NCI-H748 (cell line): ENCODE measurements at regions not wholly inside any gene's neighbourhood (a gene's known extent, or its start where the extent isn't known, plus 50 kb on each side); places are given as distances from the start of the nearest gene placed in this dataset.
"Not testable (repeated sequence)": the region's sequence is repeated elsewhere in the genome, so short reads cannot be mapped to it uniquely, and the experiment has no call there.

Experiments
- DNase-seq: peaks from one replicate; lab custom pipeline; 2025; ENCODE audit not compliant: unreplicated experiment; lab: John Stamatoyannopoulos, UW

DNA sequence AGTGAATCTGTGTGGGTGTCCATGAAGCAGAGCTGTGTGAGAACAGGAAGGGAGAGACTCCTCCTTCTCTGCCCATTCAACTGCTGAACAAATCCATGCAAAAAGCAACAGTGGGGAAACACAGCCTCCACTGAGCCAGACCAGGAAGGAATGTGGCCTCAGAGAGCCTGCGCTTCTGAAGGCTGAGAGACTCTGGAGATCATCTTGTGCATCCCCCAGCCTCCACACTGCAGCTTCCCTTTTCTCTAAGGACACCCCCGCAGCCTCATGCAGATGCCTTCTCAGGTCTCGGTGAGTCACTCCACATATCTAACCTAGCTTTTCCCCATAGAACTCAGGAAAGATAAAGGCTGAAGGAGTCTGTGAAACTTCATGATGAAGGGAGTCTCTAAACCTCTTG, 402.9 kb downstream of the TNS1 start:
- DNase-seq = no peak

DNA sequence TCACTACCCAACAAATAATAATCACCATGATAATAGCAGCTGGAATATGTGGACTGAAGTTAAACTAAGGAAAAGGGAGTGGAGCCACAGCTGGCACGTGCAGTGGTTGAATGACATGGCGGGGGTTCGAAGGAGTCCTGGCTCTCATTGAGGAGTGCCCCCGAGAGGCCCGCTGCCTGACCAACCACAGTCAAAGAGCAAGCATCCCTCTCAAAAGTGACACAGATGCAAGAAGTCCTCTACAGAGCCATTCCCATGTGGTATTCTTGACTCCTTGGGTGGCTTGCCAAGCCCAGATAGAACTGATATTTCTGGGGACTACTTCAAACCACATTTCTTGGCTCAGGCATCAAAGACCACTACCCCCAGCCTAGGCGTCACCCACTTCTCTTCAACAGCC, 405.1 kb downstream of the TNS1 start:
- DNase-seq = no peak

DNA sequence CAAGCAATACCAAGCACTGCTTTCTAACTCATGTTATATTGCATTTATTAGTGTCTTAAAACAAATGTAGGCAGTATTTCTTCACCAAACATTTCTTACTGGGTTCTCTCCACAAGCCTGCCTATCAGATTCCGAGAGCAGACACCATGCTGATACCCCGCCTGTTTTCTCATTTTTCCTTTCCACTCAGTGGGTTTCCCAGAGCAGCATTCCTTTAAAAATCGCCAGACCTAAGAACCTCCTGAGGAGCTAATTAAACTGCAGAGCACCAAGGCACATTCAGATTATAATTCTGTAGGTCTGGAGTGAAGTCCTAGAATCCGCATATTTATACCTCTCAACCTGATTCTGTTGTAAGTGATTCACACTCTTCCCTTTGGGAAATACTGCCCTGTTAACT, 405.6 kb downstream of the TNS1 start:
- DNase-seq = no peak

DNA sequence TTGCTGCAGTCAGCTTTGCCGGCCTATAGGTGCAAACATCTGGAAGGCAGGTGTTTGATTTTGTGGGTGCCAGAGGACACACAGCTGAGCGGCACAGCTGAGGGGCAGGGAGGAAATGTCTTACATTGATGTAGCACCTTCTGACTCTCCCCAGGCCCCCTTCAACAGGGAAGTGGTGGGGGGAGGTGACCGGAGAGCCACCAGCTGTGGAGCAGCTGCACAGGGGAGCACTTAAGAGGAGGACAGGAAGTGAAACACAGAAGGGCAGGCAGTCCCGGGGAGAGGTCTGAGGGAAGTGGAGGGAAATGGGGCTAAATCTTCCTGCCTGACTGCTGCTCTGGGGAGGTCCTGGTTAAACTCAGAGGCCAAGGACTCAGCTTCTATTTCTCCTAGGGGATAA, 409.1 kb downstream of the TNS1 start:
- DNase-seq = peak; percentile 16

DNA sequence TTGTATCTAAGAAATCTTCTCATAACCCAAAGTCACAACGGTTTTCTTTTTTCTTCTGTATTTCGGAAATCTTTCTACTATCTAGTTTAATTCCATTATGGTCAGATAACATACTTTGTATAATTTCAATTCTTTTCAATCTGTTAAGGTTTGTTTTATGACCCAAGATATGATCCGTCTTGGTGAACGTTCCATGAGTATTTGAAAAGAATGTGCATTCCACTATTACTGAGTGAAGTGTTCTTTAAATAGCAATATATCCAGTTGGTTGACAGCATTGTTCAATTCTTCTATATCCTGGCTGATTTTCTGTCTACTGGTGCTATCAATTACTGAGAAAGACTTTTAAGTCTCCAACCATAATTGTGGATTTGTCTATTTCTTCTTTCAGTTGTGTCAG, 414.5 kb downstream of the TNS1 start:
- no peak for DNase-seq

DNA sequence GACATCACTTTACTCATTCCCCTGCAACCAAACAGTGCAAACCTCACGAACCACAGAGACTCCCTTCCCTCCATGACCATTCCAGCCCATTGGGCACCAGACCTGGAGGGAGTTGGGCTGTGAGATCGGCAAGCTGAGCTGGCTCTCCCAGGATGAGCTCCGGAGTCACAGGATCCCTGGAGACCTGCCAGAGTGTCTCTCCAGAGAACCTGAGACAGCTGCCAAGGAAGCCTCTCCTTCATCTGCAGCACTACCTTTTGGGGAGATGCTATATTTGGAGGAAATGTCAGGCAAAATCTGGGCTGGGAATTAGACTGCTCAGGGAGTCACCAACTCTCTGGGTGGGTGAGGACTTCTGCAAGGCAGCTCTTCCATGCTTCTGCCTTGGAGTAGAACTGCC, 417.4 kb downstream of the TNS1 start:
- no peak for DNase-seq

DNA sequence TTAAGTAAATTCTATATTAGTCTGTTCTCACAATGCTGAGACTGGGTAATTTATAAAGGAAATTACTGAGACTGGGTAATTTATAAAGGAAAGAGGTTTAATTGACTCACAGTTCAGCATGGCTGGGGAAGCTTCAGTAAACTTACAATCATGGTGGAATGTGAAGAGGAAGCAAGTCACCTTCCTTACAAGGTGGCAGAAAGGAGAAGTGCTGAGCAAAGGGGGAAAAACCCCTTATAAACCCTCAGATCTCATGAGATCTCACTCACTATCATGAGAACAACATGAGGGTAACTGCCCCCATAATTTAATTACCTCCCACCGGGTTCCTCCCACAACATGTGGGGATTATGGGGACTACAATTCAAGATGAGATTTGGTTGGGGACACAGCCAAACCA, 422.4 kb downstream of the TNS1 start:
- not testable (repeated sequence) for DNase-seq

DNA sequence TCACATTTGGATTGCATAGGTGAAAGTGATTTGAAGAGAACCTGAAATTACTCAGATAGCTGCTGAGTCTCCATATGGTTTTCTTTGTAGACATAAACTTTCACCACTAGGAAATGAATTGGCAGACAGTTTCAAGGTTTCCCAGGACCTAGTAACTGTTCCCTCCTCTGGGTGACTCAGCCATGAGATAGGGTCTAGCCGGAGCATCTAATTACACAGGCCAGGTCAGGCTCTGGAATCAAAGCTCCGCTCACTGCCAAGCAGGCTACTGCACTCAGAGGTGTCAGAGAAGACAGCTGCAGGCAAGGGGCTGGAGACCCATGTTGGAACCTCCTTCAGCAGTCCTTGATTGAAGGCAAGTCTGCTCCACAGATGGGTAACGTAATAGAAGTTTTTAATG, 429.2 kb downstream of the TNS1 start:
- DNase-seq = no peak

DNA sequence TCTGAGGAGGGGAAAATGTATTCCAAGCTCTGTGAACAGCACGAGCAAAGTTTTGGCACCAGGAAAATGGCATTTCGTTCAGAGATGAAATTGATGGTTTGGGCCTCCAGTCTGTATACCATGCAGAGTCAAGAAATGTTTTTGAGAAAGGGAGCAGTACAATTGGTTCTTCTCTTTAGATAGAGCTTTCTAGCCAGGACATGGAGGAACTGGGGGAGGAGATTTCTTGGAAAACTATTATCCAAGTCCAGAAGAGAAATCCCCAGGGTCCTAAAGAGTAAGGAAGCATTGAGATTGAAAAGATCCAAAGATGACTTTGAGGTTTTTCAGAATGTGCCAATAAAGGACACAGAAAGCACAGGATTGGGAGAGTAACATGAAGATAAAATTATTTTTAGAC, 432.4 kb downstream of the TNS1 start:
- no peak for DNase-seq

DNA sequence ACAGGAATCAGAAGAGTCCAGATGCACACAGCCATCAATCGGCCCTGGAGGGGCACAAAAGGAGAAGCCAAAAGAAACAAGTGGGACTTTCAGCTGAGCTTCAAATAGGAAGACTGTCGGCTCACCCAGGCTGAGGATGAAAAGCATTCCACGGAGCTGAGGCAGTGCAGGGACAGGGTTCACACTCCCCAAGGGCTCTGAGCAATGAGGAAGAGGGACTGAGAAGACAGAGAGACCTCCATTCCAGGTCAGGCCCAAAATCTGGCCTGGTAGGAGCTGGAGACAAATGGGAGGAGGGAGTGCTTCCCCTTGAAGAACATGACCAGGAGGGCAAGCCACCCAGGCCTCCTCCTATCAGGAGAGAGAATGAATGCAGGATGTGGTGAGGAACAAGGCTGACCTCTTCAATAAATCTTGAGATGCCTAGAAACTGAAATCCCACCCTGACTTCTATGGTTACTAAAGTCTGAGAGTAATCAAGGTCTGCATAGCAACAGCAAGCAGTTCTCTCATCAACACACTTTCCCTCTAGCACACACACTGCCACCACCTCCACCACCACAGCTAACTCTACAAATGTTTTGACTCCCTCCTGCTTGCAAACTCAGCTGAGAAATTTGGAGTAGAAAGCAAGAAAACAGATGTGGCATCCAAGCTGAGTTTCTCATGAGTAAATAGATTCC, 434.4 kb downstream of the TNS1 start:
- DNase-seq = no peak

DNA sequence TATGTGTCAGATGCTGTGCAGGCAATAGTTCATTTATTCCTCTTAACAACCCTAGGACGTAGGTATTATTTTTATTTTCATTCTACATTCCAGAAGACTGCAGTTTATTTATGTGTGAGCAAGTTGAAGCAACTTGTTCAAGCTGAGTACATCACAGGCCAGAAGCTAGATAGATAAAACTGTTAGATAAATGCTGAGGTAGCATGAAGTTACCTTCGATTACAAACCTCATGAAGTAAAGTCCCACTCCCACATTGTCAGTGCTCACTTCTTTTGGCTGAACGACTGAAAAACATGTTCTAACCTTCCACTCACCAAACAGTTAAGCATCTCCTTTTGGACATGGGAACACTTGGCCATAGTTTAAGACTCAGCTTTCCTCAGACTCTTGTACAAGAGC, 439.2 kb downstream of the TNS1 start:
- DNase-seq = no peak

DNA sequence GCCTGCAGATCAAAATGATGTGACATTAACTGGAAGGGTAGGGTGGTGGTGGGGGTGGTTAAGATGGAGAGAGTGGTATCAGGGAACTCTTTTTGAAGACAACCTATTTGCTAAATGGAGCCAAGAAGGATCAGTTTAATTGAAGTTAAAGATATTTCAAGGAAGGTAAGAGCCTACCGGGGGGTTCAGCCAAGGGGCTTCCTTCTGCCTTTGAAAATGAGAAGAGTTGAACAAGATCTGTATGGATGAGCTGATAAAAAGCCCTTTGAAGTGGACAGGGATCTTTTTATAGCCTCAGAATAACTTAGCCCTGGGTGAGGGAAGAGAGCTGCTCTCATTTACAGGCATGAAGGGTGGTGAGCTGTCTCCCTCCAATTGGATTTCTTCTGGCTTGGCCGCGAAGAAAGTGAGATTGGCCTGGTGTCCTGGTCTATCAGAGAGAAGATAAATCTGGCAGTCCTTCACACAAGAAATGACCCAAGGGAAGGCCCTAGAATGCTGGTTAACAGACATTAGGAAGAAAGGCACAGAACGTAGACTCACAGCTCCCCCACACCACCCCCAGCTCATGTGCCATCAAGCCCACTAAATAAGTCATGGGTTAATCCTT, 439.8 kb downstream of the TNS1 start:
- DNase-seq = no peak

DNA sequence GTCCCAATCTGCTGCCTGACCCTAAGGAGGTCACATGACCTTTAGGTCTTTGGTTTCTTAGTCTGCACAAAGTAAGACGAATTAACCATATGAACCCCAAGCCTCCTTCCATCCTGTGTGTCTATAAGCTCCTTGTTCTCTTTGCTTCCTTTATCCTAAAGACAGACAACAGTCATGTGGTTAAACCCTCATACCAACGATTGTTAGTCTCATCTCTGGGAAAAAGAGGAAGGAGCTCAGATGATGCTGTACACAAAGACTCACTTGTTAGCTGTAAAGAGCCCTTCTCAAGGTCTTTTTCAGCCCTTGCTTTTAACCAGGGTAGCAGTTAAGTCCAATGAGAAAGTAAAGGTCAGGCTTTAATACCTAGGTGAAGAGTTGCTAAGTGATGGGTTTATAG, 443.7 kb downstream of the TNS1 start:
- no peak for DNase-seq

DNA sequence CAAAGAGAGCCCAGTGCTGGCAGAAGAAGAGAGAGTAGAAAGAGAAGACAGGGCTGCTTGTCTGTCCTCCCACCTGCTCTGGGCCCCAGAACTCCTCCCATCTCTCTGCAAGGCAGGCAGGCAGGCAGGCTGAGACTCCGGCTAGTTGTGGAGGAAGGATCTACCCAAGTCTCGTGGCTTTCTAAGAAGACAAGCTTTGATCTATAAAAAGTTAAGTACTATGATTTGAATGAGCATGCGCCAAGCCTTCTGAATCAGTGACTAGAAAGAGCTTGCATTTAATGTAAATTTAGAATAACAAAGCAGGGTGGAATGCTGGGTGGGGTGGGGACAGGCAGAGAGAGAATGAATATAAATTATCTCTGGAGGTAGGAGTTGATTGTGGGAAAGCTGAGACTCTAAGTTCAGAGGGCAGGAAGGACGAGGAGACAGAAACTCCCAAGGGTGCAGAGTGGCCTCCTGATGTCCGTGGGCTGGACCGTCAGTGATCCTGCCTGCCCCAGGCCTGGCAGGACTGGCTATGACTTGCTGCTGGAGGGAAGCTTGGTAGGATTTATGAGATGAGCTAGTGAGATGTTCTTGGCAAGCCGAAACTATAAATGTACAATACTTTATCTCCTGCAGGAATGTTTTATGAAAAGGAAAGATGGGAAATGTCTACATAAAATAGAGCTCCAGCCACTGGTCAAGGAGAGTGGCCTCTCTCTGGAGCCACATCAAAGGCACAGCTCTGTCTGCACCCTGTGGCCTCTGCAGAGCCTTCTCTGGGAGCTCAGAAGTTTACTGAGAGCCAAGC, 447.5 kb downstream of the TNS1 start:
- no peak for DNase-seq

DNA sequence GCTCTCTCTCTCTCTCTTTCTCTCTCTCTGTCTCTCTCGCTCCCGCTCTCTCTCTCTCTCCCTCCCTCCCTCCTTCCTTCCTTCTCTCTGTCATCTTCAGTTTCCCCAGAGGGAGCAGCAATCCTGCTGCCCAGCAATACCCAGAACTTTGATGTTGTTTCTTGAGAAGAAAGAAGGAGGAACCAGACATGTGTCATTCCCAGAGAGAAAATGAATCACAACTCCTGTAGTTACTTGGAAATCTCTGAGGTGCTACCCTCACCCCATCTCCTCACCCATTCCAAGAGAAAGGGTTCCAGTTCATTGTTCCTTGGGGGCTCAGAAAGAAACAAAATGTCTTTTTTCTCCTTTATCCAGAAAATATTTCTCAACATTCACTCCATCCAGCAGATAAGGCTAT, 449.1 kb downstream of the TNS1 start:
- DNase-seq = no peak

DNA sequence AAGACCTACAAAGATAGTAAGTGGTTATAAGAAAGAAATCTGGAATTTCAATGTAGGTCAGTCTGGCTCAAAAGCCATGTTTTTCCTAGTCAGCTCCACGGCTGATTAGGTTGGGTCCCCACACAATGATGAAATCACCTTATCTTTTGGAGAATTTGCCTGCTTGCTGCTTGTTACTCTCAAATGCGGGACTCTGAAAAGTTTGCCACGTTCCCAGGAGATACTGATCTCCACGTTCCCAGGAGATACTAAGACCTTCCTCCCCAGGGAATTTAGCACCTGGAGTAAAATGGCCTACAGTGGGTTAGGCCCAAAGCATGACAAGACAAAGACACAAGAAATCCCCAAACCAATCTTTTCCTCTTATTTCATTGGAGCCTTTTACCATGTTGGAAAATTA, 449.6 kb downstream of the TNS1 start:
- no peak for DNase-seq

DNA sequence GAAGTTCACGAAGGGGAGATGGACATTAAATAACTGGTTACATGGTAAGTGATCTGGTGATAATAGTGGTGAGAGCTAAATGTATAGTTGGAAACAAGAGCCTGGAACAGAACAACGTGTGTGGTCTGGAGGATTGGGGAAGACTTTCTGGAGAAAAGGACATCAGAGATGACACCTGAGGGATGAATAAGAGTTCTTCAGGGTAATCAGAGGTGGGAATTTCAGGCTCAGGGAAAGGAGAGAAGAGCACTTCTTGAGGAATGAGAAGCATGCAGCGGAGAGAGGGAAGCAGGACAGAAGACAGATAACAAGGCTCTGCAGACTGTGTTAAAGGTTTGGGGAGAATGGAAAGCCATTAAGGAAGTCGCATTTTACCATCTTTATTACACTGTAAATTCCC, 450.7 kb downstream of the TNS1 start:
- DNase-seq = no peak

DNA sequence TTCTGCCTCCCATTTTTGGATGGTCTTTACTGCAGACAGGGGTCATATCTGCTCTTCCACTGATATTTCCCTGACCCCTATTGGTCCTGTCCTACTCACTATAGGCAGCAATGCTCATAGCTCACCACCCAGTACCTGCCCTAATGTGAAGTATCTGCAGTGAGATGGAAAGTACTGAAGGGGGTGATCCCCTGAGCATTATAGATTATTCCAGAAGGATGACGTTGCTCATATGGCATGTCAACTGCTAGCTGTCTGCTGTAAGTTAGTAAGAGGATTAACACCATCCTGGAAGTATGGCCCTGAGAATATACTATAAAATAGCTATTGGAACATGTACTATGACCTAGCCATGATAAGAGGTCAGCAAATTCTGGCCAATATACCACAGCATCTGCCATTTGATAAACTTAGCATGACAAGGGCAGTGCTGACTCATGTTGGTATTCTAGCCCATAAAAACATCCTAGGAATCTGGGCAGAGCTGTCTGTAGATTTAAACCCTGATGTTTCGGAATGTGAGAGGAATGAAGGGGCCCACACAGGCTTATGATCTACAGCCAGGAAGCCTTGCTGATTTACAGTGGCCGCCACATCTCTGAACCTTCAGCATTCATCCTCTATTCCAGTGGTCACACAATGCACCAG, 451.4 kb downstream of the TNS1 start:
- DNase-seq = no peak

DNA sequence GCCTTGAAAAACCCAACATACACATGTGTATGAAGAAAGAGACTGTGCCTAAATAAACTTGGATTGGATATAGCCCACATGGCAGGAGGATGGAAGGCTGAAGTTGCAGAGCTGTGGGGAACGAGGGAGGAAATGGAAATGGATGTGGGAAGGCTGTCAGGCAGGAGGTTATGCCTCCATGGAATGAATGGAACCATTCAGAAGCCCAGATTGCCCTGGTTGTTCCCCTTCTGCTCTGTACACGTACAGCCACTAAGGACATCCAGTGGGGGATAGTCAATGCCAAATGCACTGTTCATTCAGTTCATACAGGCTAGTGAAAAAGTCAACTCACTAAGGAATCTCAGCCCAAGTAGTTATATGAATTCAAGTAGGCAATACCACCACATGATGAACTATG, 463.7 kb downstream of the TNS1 start:
- no peak for DNase-seq

DNA sequence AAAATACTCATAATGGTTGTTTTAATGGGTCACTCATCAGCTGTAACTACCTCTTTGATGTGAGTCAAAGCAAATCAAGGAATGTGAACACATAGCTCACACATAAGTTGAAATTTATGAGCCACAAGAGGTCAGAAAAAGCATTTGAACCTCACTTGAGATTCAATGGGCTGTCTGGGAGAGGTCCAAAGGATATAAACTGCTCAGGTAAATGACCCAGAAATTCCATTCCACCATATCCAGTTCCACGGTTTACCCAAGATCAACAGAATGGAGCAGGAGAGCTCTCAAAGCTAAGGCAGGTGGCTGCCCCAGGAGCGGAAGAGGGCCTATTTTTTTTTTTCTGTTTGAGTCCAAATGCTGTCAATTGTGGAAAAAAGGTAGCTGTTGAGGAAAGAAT, 464.1 kb downstream of the TNS1 start:
- DNase-seq = no peak

DNA sequence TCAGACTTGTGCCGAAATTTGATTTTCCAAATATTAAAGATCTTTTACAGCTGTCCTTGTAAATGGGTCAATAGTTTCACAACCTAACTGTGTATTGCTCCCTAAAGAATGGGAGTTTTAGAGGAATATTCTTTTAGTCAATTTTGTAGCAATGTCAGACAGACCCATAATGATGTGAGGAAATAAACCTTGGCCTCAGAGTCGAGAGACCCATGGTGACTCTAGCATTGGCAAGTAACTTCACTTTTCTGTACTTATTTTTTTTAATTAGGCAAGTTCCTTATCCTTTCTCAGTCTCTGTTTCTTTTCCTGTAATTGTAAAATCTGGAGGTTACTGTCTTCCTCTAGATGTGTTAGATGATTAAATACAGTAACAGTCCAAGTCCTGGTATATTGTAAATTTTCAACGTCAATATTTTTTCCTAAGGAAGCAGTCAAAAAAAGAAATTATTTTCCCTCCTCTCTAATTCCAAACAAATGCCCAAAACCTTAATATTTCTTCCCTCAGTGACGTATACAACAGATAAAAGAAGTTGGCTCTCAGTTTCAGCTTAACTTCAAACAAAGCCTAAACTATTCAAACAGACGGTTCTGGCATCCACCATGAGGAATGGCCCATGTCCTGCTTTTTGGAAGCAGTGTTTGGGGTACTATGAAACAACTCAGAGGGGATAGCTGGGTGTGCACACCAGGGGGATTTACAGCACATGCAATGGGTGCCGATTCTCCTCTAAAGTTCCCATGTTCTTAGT, 466.7 kb downstream of the TNS1 start:
- no peak for DNase-seq
